ENCODE measurements at regions not wholly inside any gene's neighbourhood (a gene's known extent, or its start where the extent isn't known, plus 50 kb on each side); places are given as distances from the start of the nearest gene placed in this dataset.

- Histone ChIP-seq H3K4me1 (ENCODE audit: insufficient read depth, low read length) (no peaks in the 10 kb centered on the region), H2AFZ (ENCODE audit: low read length) (no peak overlapping the region), H3K4me2 (ENCODE audit: insufficient read depth, low read length) (no peak overlapping the region), H3K9me3 (ENCODE audit: low read depth, low read length) (no peaks in the 10 kb centered on the region), H3K36me3 (ENCODE audit: insufficient read depth, low read length) (no peaks in the 10 kb centered on the region), H3K27ac (ENCODE audit: low read depth, low read length) (no peak overlapping the region), H3K4me3 (ENCODE audit: insufficient read depth, low read length) (no peak overlapping the region), H3K79me2 (ENCODE audit: insufficient read depth, low read length) (no peaks in the 10 kb centered on the region), H4K20me1 (ENCODE audit: insufficient read depth, low read length) (no peaks in the 10 kb centered on the region), H3K27me3 (ENCODE audit: insufficient read depth, low read length) (no peaks in the 10 kb centered on the region)
- DNase-seq (ENCODE audit: insufficient read length, low spot score, missing footprints): peak; percentile 74
- TF ChIP-seq CTCF (IDR thresholded peaks at IDR 0.05; ENCODE audit: extremely low read depth, low read depth, low read length): no peak
Observed at GRCh38 chr2:128442053-128442751, 123.5 kb upstream of the HS6ST1 start.

- no peaks in the 10 kb centered on the region for H3K36me3 ChIP-seq (ENCODE audit: insufficient read depth, low read length)
- DNase-seq (ENCODE audit: insufficient read length, low spot score, missing footprints): peak; percentile 87
- no peak overlapping the region for H3K27ac ChIP-seq (ENCODE audit: low read depth, low read length)
- H2AFZ ChIP-seq (ENCODE audit: low read length): peak overlapping the region; percentile 15
- no peaks in the 10 kb centered on the region for H4K20me1 ChIP-seq (ENCODE audit: insufficient read depth, low read length)
- TF ChIP-seq CTCF (IDR thresholded peaks at IDR 0.05; ENCODE audit: extremely low read depth, low read depth, low read length): no peak
- no peaks in the 10 kb centered on the region for H3K79me2 ChIP-seq (ENCODE audit: insufficient read depth, low read length)
- H3K4me2 ChIP-seq (ENCODE audit: insufficient read depth, low read length): no peak overlapping the region
- no peaks in the 10 kb centered on the region for H3K4me1 ChIP-seq (ENCODE audit: insufficient read depth, low read length)
- H3K4me3 ChIP-seq (ENCODE audit: insufficient read depth, low read length): no peak overlapping the region
- H3K9me3 ChIP-seq (ENCODE audit: low read depth, low read length): no peaks in the 10 kb centered on the region
- no peaks in the 10 kb centered on the region for H3K27me3 ChIP-seq (ENCODE audit: insufficient read depth, low read length)
Observed at GRCh38 chr2:128442891-128443302, 124.2 kb upstream of the HS6ST1 start.

GRCh38 chr2:128444121-128444771, 125.6 kb upstream of the HS6ST1 start:
- H3K36me3 ChIP-seq (ENCODE audit: insufficient read depth, low read length): no peaks in the 10 kb centered on the region
- H3K79me2 ChIP-seq (ENCODE audit: insufficient read depth, low read length): no peaks in the 10 kb centered on the region
- DNase-seq (ENCODE audit: insufficient read length, low spot score, missing footprints): peak; percentile 75
- H2AFZ ChIP-seq (ENCODE audit: low read length): no peak overlapping the region
- no peaks in the 10 kb centered on the region for H3K9me3 ChIP-seq (ENCODE audit: low read depth, low read length)
- no peak overlapping the region for H3K4me2 ChIP-seq (ENCODE audit: insufficient read depth, low read length)
- no peak for TF ChIP-seq CTCF (IDR thresholded peaks at IDR 0.05; ENCODE audit: extremely low read depth, low read depth, low read length)
- no peaks in the 10 kb centered on the region for H3K27me3 ChIP-seq (ENCODE audit: insufficient read depth, low read length)
- H3K27ac ChIP-seq (ENCODE audit: low read depth, low read length): no peak overlapping the region
- no peaks in the 10 kb centered on the region for H3K4me1 ChIP-seq (ENCODE audit: insufficient read depth, low read length)
- H3K4me3 ChIP-seq (ENCODE audit: insufficient read depth, low read length): no peak overlapping the region
- no peaks in the 10 kb centered on the region for H4K20me1 ChIP-seq (ENCODE audit: insufficient read depth, low read length)

- H3K79me2 ChIP-seq (ENCODE audit: insufficient read depth, low read length): no peaks in the 10 kb centered on the region
- H3K27ac ChIP-seq (ENCODE audit: low read depth, low read length): no peak overlapping the region
- H3K36me3 ChIP-seq (ENCODE audit: insufficient read depth, low read length): no peaks in the 10 kb centered on the region
- no peaks in the 10 kb centered on the region for H3K4me1 ChIP-seq (ENCODE audit: insufficient read depth, low read length)
- no peak overlapping the region for H3K4me2 ChIP-seq (ENCODE audit: insufficient read depth, low read length)
- DNase-seq (ENCODE audit: insufficient read length, low spot score, missing footprints): peak; percentile 90
- no peak for TF ChIP-seq CTCF (IDR thresholded peaks at IDR 0.05; ENCODE audit: extremely low read depth, low read depth, low read length)
- no peaks in the 10 kb centered on the region for H3K27me3 ChIP-seq (ENCODE audit: insufficient read depth, low read length)
- H2AFZ ChIP-seq (ENCODE audit: low read length): no peak overlapping the region
- no peak overlapping the region for H3K4me3 ChIP-seq (ENCODE audit: insufficient read depth, low read length)
- no peaks in the 10 kb centered on the region for H3K9me3 ChIP-seq (ENCODE audit: low read depth, low read length)
- H4K20me1 ChIP-seq (ENCODE audit: insufficient read depth, low read length): no peaks in the 10 kb centered on the region
Observed at GRCh38 chr2:128444816-128445522, 126.3 kb upstream of the HS6ST1 start.
